T-helper 2 cell treated with Interferon-gamma antibody and Interleukin-4, amounts not matched to agents 100 ng/mL and 5 ng/mL, for 36 hours (primary cell): ENCODE measurements at regions not wholly inside any gene's neighbourhood (a gene's known extent, or its start where the extent isn't known, plus 50 kb on each side); places are given as distances from the start of the nearest gene placed in this dataset.

Source experiments
- intact Hi-C: fragments of 100-400 bp; cut with micrococcal nuclease; formaldehyde crosslinking; loops from one replicate; pipeline ENCODE4 v1.15.1; 2023

DNA sequence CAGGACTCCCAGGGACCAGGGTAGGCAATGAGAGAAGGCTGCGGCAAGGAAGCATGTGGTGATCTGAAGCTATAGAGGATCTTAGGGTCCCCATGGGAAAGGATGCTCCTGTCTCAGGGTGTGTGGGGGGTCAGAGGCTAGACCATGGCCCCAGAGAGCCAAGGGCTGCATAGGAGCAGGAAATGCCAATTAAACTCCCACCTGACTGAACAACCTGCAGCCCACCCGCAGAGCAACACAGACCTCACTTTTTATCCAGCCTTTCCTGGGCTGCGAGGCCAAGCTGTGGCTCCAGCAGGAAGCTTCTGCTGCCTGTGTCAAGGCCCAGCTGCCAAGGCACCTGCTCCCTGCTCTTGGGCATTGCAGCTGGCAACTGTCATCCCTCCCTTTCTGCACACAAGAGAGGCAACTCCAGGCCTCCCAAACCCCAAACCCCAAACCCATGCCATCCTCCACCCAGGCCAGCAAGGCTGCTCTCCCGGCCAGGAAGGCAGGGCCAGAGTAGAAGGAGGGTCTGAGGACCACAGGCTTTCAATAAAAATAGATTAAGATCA lies 290.1 kb downstream of the FOXO1 start:
- intact Hi-C loops, result no loop called here

- intact Hi-C loops, result no loop called here
Observed at GRCh38 chr13:40376867-40377535, 289.4 kb downstream of the FOXO1 start.

DNA sequence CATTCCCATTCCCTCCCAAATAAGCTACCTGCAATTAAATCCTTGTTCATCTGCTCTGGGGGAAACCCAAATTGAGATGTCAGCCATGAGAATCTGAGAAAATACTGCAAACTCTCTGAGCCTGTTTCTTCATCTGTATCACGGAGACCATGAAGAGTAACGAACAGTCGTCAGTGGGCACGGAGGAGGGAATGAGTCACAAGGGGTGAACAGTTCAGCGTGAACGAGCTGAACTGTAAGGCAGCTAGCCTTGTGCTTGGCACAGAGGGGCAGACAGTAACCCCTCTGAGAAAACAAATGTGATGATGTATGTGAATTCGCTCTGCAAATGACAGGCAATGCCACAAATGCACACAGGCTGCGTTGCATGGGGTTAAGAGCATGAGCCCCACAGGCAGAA lies 288.7 kb downstream of the FOXO1 start:
- intact Hi-C loops, result no loop called here

DNA sequence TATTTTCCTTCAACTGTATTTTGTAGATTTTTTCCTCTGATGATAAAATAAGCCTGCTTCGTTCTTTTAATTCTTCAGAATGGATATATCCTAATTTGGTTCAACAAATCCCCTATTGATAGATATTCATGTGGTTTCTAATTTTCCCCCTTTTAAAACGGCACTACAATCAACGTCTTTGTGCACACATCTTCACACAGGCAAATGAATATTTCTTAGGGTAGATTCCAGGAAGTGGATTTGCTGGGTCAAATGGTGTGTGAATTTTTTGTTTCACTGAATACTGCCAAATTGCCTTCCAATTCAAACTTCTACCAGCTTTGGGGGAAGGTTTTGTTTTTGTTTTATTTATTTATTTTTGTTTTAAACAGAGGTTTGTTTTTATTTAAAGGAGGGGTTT lies 287.2 kb downstream of the FOXO1 start:
- intact Hi-C loops, result no loop called here

DNA sequence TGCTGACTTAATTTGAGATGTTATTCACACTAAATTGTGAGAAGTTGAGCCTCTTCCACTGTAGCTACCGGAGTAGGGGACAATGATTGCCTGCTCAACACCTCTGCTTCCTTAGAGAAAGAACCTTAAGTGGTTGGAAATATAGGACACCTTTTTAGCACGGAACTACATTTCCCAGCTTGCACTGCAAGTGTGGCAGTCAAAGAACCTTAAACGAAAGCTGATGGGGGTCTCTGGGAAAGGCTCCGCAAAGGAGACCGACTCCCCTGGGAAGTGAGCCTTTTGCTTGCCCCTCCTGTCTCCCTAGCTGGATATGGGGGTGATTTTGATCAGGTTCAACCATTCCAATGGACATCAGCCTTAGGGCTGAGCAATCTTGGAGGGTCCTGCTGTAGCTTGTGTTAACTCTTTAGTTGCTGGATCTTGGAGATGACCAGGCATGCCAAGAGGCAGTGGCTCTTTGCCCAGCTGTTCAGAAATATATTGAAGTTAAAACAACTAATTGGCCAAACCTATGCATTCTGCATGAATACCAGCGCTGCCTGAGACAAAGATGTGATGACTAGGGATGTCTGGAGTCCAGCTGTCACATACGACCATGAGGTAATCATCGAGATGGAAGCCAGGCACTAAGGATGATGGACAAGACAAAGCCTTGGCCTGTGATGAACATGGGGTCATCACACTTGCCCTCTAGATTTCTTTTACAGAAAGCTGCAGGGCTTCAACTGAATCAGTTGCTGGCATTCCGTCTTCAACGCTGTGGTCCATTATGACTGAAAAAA lies 286.5 kb downstream of the FOXO1 start:
- intact Hi-C loops, result loop anchor here (10.0 kb wide), 1 partner anchor 195 kb away; no protein-coding TSS in a partner anchor

GRCh38 chr13:40381935-40382764 lies 284.3 kb downstream of the FOXO1 start:
- intact Hi-C loops, result loop anchor here (10.0 kb wide), 1 partner anchor 197 kb away; no protein-coding TSS in a partner anchor

GRCh38 chr13:40383132-40383531 lies 283.3 kb downstream of the FOXO1 start:
- intact Hi-C loops, result loop anchor here (10.0 kb wide), 1 partner anchor 198 kb away; no protein-coding TSS in a partner anchor

- intact Hi-C loops, result loop anchor here (10.0 kb wide), 1 partner anchor 199 kb away; no protein-coding TSS in a partner anchor
Observed at GRCh38 chr13:40383885-40384284, 282.6 kb downstream of the FOXO1 start.

DNA sequence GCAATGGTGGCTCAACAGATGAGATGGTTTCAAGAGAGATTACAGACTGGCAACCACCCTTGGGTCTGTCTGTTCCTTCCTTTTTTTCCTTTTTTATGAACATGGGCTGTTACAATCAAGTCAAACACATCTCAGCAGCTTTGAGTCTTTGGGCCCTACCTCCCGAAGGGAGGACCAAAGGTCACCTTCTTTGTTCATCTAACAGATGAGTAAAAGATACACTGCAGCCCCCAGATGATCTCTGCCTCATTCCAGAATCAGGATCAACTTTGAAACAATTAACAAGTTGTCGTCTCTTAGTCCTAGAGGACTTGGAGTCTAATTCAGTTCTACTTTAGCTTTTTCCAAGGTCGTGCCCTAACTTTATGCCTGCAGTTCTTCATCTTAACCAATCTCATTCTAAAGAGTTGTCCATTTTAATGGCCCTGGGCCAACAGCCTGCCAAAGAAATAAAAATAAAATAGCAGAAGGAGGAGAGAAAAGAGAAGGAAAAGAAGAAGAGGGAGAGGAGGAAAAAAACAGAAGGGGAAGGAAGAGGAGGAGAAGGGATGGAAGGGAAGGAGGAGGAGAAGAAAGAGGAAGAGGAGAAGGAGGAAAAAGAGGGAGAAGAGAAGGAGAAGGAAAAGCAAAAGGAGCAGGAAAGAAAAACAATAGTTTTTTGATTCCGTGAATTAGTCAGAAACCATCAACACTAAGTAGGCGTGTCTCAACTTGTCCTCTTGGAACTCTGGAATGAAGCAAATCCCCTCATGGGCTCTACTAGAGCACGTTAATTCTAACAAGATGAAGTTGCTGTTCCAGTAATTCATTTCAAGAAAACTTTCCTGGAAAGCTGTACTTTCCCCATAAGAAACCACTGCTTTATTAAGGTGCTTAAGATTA lies 281.2 kb downstream of the FOXO1 start:
- intact Hi-C loops, result loop anchor here (5.0 to 10.0 kb wide), 2 partner anchors 68 to 200 kb away; no protein-coding TSS in a partner anchor

GRCh38 chr13:40385858-40386180 lies 280.6 kb downstream of the FOXO1 start:
- intact Hi-C loops, result loop anchor here (5.0 to 10.0 kb wide), 2 partner anchors 69 to 201 kb away; no protein-coding TSS in a partner anchor

DNA sequence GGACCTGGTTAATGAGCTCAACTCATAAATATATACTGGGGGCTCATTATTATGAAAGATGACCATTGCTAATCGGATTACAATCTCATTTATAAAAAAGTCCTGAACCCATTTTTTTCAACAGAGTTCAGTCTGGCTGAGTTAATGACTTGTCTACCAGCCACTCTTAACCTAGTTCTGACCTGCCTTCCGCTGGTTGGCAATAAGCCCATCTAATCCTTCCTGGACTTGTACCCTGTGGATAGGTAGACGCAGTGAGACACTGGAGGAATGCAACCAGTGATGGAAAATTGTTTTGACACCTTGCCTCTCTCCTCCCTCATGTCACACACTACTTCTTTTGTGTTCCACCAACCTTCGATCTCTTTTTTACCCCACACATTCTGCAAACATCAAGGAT lies 279.9 kb downstream of the FOXO1 start:
- intact Hi-C loops, result loop anchor here (5.0 to 10.0 kb wide), 2 partner anchors 69 to 202 kb away; no protein-coding TSS in a partner anchor

- intact Hi-C loops, result loop anchor here (1.0 to 10.0 kb wide), 7 partner anchors 14 to 384 kb away; partner anchors contain the start of genes FOXO1 and MRPS31
Observed at GRCh38 chr13:40387775-40388174, 278.7 kb downstream of the FOXO1 start.

- intact Hi-C loops, result loop anchor here (1.0 to 10.0 kb wide), 9 partner anchors 15 to 383 kb away; partner anchors contain the start of genes FOXO1 and MRPS31
Observed at GRCh38 chr13:40388617-40389016, 277.8 kb downstream of the FOXO1 start.

DNA sequence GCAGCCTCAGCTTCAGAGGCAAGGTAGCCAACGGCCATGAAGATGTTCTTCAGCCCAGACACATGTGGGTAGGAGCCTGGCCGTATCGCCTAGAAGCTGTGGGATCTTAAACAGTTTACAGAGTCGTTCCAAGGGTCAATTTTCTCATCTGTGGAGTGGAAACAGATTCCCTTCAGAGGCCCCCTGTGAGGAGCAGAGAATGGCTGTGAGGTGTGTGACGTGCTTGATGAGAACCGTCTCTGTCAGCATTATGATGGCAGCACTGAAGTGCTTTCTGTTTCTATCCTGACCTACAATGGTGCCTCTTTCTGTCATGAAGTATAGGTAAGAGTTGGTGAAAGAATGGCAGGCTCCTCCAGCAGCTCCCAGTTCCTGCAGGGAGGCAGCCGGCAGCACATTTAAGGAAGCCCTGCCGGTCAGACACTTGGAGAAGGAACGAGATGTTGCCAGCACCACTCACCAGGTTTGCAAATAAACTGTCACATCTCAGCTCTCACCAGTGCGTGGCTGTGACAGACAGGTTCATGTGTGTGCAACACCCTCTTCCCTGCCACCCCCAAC lies 277.3 kb downstream of the FOXO1 start:
- intact Hi-C loops, result loop anchor here (1.0 to 10.0 kb wide), 5 partner anchors 50 to 363 kb away; no protein-coding TSS in a partner anchor

DNA sequence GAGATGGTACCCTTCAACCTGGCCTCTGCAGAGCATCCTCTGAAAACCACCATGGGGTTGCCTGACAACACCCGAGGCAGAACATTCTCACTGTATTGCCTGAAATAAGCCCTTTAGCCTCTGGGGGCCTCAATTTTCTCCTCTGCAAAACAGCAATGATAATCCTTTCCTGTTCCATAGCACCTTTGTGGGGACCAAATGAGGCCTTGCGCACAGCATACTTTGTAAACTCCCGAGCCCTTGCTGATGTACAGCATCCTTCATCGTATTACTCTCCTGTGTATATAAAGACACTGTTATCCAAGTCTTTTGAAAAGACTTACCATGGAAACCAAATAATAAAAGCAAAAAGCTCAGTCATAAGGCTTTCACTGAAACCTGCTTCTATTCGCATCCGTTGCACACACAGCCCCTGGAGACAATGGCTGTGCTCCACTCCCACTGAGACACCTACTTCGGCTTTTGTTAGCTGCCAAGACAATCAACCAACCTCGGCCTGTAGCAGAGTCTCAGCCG lies 276.0 kb downstream of the FOXO1 start:
- intact Hi-C loops, result no loop called here

DNA sequence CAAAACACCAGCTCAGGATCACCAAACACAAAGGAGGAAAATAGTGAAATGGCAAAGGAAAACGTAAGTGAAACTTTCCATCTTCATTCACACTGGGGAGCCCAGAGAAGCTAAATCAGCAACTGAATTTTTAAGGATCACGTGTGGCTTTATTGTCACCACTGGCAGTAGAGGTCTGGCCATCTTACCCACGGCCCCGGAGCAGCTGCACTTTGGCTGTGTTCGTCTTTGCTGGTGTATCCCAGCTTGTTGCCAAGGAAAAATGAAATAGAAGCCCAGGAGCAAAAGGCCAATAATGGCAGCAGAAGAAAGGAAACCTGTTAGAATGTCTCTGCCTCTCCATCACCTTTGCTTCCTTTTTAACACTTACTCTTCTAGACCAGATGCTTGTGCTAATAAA lies 274.7 kb downstream of the FOXO1 start:
- intact Hi-C loops, result no loop called here

DNA sequence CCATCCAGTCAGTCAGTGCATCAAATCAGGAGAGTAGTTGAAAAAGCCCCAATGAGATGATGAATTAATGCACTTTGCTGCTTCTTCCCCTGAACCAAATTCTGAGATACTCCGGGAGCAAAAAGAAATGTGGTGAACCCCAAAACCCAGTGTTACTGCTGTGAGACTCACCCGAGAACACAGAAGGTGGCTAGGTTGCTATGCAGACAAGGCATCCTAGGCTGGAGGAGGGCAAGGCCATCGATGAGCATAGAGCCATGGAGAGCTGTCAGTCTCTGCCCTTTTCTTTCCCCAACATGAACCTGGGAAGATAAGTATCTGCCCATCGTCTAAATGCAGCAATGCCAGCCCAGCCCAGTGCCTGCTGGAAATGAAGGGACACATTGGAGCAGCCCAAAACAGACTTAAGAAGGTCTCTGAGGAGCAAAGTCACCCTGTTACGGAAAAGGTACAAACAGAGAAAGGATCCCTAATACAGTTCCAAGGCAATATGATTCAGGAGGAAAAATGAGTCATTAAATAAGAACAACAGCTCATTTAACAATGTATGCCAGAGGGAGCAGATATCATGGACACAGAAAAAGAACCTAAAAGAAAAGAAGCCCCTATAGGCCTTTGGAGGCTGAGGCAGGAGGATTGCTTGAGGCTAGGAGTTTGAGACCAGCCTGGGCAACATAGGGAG lies 272.0 kb downstream of the FOXO1 start:
- intact Hi-C loops, result no loop called here

- intact Hi-C loops, result no loop called here
Observed at GRCh38 chr13:40398065-40398464, 268.4 kb downstream of the FOXO1 start.

DNA sequence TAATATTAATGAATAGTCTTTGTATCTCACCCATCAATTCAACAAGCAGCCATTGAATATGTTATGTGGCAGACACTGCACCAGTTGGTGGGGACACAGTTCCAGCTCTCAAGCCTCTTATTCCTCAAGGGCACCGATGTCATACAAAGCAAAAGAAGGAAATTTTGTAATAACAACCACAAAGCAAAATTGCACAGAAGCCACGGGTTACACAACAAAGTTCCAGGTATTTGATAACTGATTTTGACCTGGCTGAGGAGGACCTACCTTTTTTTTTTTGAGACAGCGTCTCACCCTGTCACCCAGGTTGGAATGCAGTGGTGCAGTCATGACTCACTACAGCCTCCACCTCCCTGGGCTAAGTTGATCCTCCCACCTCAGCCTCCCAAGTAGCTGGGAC lies 266.7 kb downstream of the FOXO1 start:
- intact Hi-C loops, result no loop called here
